ENCODE measurements at regions not wholly inside any gene's neighbourhood (a gene's known extent, or its start where the extent isn't known, plus 50 kb on each side); places are given as distances from the start of the nearest gene placed in this dataset.

DNA sequence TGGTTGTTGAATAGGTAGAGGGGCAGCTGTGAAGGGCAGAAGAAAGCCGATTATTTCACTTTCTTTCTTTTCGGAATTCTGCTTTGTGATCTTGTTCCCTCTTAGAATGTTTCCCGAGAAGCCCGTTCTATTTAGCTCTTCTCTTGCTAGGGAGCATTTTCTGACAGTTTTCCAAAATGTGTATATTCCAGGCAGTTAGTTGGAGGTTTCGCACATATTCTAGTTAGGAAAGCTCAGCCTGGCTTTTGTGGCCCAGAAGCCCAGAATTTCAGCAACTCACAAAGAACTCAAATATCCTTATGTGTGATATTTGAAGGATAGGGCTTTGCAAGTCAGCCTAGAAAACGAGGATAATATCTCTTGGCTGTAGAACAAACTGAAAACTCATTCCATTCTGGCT lies 461.0 kb upstream of the C9orf72 start:
- TF ChIP-seq, protein P1, sequence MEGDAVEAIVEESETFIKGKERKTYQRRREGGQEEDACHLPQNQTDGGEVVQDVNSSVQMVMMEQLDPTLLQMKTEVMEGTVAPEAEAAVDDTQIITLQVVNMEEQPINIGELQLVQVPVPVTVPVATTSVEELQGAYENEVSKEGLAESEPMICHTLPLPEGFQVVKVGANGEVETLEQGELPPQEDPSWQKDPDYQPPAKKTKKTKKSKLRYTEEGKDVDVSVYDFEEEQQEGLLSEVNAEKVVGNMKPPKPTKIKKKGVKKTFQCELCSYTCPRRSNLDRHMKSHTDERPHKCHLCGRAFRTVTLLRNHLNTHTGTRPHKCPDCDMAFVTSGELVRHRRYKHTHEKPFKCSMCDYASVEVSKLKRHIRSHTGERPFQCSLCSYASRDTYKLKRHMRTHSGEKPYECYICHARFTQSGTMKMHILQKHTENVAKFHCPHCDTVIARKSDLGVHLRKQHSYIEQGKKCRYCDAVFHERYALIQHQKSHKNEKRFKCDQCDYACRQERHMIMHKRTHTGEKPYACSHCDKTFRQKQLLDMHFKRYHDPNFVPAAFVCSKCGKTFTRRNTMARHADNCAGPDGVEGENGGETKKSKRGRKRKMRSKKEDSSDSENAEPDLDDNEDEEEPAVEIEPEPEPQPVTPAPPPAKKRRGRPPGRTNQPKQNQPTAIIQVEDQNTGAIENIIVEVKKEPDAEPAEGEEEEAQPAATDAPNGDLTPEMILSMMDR (IDR thresholded peaks at IDR 0.05): no peak
- TF ChIP-seq POLR2A (IDR thresholded peaks at IDR 0.05): no peak
